IMR-90 (cell line): ENCODE measurements at regions not wholly inside any gene's neighbourhood (a gene's known extent, or its start where the extent isn't known, plus 50 kb on each side); places are given as distances from the start of the nearest gene placed in this dataset.

Experiments
- BHLHE40 ChIP-seq: fragments of 150-350 bp; IDR thresholded peaks from 2 replicates; pipeline ENCODE4 v1.6.1; 2016; ENCODE audit warnings: mild to moderate bottlenecking, low read depth, low read length
- CEBPB ChIP-seq: IDR thresholded peaks from 2 replicates; pipeline ENCODE4 v1.6.1; 2012; ENCODE audit warnings: low read depth, low read length, improper control_type of control experiment
- CHD1 ChIP-seq: IDR thresholded peaks from 2 replicates; pipeline ENCODE4 v1.6.1; 2012; ENCODE audit warnings: low read depth, low read length, improper control_type of control experiment
- CTCF ChIP-seq: conservative IDR thresholded peaks from 2 replicates; pipeline ENCODE4 v1.5.1; 2012; ENCODE audit warnings: mild to moderate bottlenecking, low read depth, low read length, improper control_type of control experiment
- MXI1 ChIP-seq: IDR thresholded peaks from 2 replicates; pipeline ENCODE4 v1.6.1; 2012; ENCODE audit warnings: low read depth, mild to moderate bottlenecking, low read length, moderate library complexity, borderline replicate concordance
- POLR2A ChIP-seq: IDR thresholded peaks from 2 replicates; pipeline ENCODE4 v1.6.1; 2012; ENCODE audit warnings: mild to moderate bottlenecking, low read depth, low read length
- RCOR1 ChIP-seq: IDR thresholded peaks from 2 replicates; pipeline ENCODE4 v1.6.1; 2012; ENCODE audit warnings: mild to moderate bottlenecking, low read length, improper control_type of control experiment; ENCODE audit not compliant: insufficient replicate concordance
- RFX5 ChIP-seq: IDR thresholded peaks from 2 replicates; pipeline ENCODE4 v1.8.0; 2012; ENCODE audit warnings: low read depth, mild to moderate bottlenecking, low read length, moderate library complexity
- SMC3 ChIP-seq: fragments of 150-350 bp; IDR thresholded peaks from 2 replicates; pipeline ENCODE4 v1.6.1; 2016; ENCODE audit warnings: low read depth, mild to moderate bottlenecking, antibody characterized with exemption, low read length, moderate library complexity
- USF2 ChIP-seq: fragments of 150-350 bp; IDR thresholded peaks from 2 replicates; pipeline ENCODE4 v1.6.1; 2017; ENCODE audit warnings: mild to moderate bottlenecking, antibody characterized with exemption, low read length, low read depth

GRCh38 chr3:70823622-70824021 lies 511.2 kb upstream of the MDFIC2 start:
- no peak for TF ChIP-seq CTCF
- TF ChIP-seq CEBPB = no peak
- TF ChIP-seq CHD1 = no peak
- TF ChIP-seq BHLHE40 = no peak
- no peak for TF ChIP-seq SMC3
- TF ChIP-seq POLR2A = no peak
- no peak for TF ChIP-seq MXI1
- no peak for TF ChIP-seq RFX5
- no peak for TF ChIP-seq USF2
- TF ChIP-seq RCOR1 = no peak
